GM21515 (cell line): ENCODE measurements at regions not wholly inside any gene's neighbourhood (a gene's known extent, or its start where the extent isn't known, plus 50 kb on each side); places are given as distances from the start of the nearest gene placed in this dataset.

Experiments used
- ATAC-seq: cut with Tn5 transposase; IDR thresholded peaks from one replicate; pipeline ENCODE4 v1.9.1; 2021; ENCODE audit not compliant: unreplicated experiment

DNA sequence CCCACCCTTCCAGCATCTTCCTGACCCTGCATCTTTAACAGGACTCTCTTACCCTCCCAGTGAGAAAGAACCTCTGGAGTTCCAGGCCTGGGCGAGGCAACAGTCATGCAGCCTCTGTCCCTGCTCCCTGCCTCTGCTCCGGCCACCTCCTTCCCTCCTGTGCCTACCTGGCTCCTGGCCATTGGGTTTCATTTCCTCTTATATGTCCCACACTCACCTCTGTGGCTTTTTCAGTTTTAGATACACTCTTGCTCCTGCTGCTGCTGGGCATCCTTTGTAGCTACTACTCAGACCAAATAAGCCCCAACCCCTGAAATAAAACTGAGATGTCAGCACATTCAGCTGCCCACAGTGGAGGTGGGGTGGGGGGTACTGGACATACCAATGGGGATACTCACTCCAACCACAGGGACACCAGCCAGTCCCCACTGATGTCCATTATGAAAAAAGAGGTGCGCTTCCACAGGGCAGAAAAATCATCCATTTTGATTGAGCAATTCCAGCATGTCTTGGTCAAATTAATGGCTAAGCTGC lies 99.1 kb upstream of the NRXN3 start:
- ATAC-seq: no peak

DNA sequence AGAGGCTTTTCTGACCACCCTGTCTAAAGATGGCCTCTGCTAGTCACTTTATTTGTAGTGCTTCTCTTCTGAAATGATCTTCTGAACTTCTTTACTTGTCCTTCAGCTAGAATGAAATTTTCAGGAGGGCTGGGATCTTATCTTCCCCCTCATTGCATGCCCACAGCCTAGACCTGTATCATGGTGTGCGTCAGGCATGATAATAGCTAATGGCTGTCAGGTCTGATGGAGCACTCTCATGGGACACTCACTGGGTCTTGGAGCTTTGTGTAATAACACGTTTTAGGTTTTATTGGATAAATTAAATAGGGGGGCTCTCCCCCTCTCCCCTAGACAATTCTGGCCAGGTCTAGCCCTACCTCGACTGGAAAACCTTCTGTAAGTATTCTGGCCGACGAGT lies 97.1 kb upstream of the NRXN3 start:
- ATAC-seq: no peak

DNA sequence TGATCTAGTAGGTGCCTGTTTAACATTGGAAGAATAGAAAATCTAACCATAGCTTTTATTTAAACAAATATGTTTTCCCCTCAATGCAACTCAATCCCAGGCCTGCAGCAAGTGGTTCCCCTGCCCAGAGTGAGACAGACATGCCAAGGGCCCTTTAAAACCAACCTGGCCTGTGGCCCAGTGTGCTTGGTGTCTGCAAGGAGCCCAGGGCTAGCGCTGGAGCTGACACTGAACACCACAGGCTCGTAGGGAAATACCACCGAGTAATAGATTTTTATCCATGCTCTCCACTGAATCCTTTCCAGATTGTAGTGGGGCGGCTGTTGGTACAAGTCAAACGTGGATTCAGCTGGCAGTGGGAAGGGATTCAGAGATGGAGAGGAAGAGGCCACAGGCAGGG lies 95.6 kb upstream of the NRXN3 start:
- no peak for ATAC-seq

DNA sequence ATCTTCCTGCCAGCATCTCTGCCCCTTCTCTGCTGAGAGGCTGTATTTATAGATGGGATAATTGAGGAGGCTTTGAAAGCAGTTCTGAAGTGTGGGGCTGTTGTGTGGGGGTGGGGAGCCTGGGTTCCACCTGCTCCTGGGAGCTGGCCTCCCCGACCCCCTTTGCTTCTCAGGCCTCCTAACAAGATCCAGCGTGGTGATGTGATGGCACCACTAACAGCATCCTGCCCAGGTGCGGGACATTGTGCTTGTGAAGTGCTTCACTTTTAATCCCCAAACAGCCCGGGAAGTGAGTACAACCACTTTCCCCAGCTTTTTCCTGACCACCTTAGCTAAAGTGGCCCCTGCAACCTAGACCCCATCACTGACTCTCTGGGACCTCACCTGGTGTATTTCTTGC lies 95.1 kb upstream of the NRXN3 start:
- no peak for ATAC-seq

DNA sequence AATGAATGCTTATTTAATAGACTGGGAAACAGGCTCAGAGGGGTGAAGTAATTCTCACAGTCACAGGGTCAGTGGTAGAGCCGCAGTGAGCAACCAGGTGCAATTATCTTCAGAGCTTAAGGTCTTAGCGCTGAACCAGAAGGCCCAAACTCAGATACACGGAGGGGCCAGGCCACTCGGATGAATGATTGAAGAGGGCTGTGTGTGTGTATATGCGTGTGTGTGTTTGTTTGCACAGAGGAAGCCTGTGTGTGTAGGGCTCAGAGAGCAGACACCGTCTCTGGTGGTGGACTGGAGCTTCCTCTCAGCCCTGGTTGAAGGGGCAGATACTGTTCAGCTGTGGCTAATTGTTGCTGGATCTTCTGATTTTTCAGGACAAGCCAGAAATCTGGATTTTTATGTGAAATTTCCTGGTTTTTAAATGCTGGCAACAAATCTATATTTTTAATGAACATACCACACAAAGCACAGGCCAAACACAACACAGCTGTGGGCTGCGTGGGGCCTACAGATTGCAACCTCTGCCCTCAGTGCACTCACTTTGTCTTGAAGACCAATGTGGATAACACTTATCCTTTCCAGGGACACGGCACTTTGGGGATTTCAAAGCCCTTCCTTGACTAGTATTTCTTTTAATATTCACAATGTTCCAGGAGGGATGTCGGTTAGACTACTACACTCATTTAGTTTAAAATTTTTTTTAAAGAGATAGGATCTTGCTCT lies 94.5 kb upstream of the NRXN3 start:
- no peak for ATAC-seq

DNA sequence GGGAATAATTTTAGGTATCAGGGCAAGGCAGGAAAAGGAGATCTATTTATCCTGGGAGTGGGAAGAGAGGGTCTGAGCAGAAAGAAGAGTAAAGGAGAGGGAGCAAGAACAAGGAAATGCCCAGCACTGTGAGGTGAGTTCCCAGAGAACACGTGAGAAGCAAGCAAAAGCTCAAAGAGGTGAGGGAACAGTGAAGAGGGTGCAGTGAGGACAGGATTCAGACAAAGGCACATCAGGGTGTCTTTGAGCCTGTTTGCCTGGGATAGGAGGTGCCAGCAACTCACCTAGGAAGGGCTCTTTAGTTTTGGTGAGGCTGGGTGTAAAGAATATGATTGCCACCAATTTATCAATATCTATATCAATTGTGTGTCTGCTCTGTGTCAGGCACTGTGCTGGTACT lies 88.9 kb upstream of the NRXN3 start:
- no peak for ATAC-seq

DNA sequence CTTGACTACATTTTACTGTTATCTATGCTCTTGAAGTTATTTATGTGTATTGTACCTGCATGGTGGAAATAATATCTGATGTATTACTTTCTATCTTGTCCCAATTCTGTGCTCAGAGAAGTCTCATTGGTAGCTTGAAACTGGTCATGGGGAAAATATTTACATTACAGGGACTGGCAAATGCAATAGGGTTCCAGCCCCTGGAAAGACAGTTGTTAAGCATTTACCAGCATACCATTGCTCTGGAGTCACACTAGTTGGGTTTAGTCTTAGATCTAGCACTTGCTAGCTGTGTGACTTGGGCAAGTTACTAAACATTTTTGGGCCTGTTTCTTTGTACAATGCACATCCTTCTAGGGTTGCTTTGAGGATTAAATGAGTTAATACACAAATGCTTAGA lies 86.3 kb upstream of the NRXN3 start:
- ATAC-seq: no peak

DNA sequence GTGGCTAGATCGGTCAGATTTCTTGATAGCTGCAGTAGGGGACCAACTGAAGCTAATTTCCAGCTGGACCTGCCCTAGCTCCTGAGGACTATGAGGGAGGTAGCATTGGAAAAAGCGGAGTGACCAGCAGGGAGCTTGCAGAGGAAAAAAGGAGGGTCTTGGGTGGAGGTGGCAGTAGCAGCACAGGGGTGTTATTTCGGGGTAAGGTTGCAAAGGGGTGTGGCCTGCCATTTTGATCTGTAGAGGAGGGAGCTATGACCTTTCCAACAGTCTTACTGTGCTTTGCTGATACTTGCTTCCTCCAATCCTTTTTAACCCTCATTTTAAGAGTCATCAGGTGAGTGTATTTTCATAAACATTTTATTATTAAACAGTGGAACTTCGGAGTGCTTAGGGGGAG lies 83.8 kb upstream of the NRXN3 start:
- no peak for ATAC-seq

DNA sequence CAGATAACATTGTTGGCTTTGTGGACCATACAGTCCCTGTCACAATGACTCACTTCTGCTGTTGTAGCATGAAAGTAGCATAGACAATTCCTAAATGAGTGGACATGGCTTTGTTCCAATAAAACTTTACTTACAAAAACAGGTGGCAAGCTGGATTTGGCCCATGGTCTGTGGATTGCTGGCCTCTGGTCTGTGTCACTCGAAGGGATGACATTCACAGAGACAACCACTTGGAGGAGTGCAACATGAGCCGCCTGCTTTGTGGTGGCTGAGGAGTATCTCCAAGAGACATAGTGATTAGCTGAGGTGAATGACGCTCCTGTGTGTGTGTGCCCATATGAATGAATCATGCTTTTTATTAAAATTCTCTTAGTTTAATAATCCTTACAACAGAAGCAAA lies 81.3 kb upstream of the NRXN3 start:
- ATAC-seq: no peak

DNA sequence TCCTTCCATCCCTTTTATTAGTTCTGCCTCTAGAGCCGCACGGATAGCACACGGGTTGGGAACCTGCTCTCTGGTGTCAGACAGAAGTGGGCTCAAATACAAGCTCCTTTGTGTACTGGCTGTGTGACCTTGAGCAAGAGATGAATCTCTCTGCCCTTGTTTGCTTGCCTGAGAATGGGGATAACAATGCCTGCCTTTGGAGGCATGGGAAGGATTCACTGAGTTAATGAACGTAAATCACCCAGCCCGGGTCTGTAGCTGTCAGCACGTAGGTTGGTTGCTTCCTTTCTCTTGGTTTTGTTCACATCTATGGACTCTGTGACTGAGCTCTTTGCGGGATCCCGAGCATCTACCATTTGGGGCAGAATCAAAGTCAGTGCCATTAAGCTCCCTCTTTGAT lies 79.3 kb upstream of the NRXN3 start:
- no peak for ATAC-seq

DNA sequence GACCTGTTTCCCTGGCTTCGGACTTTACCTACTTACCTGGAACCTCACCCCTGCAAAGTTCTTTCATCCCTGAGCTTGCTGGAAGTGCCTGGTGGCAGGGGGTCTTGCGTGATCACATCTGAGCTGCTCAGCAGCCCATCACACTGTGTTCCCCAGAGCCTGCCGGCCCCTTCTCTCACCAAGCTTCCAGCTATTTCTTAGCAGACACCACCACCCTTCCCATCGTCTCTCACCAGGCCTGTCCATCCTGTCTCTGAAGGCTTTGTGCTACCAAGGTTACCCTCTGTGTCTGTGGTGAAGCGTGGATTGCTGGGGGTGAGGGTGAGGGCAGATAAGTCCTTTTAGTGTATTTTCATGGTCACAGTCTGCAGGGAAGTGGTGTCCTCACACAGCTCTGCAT lies 78.8 kb upstream of the NRXN3 start:
- no peak for ATAC-seq

DNA sequence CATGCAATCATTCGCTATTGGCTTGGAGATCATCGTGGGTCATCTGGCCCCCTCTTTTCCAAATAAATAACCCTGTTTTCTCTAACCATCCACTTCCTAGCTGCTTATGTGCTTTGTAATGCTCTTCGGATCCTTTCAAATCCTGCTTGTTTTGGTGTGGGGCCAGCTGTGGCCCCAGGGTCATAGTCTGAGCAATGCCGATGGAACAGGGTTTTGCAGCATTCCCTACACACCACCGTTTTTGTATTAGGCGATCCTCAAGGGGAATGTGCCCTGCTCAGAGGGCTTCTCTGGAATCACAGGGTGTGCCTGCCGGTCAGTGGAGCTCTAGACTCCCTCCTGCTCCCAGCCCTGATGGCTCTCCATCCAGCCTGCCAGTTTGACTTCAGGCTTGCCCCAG lies 78.1 kb upstream of the NRXN3 start:
- ATAC-seq: no peak

DNA sequence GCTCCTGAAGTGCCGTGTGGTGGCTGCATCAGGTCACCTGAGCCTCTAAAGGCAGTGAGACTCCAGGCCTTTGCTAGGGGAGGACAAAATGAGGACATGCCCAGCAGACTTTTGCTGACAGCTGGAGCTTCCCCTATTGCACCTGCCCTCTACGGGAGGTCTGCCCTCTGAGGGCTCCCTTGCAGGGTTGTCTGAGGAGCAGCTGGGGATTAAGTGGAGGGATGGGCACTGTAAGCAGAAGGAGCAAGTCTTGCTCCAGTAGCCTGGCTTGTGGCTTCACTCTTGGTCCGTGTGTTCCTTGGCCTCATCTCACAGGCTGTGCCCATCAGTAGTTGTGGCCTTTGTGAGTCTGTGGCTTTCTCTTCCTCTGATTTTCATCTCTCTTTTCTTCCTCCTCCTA lies 66.9 kb upstream of the NRXN3 start:
- no peak for ATAC-seq

DNA sequence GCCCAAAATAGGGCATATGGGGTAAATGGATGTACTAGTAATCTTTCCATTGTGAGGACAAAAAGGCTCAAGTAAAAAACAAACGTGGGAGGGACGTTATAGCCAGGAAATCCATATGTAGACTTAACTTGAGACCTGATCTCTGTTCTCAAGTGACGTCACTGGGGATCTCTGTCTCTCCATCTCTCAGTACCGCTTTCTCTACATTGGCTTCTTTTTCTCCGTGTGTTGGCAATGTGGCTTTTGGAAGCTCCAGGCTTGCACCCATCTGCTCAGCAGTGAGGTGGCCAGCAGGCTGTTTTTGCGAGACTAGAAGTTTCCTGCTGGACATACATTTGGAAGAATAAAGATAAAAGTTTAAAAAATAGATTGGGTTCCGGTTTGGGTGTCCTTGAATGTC lies 66.0 kb upstream of the NRXN3 start:
- ATAC-seq: no peak

DNA sequence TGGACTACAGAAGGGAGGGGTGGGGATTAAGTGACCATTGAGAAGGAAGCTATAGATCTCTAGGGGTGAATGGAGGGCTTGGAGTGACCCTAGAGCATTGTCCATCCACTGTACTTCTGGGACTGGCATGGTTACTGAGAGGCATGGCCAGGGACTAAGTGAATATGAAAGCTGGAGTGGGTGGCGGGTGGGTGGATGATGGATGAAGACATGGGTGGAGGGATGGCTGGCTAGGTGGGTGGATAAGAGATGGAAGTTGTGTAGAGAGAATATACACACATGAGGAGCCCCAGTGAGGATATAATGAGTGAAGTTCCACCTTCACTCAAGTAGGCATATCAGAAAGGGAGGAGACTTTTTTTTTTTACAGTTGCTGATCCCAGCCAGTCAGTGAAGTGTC lies 65.5 kb upstream of the NRXN3 start:
- ATAC-seq: no peak

DNA sequence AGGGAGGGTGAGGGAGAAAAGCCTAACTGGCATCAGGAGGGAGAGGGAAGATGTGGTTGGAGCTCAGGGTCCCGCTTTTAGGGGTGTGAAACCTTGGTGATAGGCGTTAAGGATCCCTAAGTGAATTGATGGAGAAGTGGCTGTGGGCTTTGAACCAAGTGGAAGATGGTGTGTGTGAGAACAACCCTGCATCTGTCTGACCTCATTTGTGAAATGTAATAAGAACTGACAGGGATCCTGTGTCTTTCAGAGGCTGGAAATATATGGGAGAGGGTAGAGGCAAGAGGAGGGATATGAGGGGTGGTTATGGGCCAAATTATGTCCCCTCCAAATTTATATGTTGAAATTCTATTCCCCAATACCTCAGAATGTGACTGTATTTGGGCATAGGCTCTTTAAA lies 63.8 kb upstream of the NRXN3 start:
- no peak for ATAC-seq

DNA sequence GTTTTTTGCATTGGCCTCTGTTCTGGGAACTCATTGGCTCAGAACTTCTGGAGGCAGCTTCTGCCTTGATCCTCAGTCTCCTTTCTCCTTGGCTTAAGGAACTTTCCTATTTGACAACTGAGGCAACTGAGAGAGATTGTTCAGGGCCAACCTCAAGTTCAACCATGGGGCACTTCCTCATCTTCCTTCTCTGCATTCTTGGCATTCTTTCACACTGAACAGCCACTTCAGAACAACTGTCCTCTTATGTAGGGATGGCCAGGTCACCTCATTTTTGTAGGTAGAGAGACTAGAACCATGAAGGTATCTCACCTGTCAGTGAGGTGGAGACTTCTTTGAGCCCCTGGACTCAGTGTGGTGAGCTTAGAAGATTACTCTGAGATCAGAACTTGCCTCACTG lies 63.0 kb upstream of the NRXN3 start:
- ATAC-seq: no peak

DNA sequence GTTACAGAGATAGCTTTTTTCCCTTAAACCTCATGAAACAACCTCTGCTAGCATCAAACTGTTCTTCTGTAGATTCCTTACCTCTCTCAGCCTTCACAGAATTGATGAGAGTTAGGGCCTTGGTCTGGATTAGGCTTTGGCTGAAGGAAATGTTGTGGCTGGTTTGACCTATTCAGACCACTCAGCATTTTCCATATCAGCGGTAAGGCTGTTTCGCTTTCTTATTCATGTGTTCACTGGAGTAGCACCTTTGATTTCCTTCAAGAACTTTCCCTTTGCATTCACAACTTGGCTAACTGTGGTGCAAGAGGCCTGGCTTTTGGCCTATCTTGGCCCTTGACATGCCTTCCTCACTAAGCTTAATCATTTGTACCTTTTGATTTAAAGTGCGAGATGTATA lies 50.7 kb upstream of the NRXN3 start:
- no peak for ATAC-seq
